Esophagus squamous epithelium (tissue), 5 donors: ENCODE measurements at regions not wholly inside any gene's neighbourhood (a gene's known extent, or its start where the extent isn't known, plus 50 kb on each side); places are given as distances from the start of the nearest gene placed in this dataset.

ENCODE experiments used
- DNase-seq: peaks from one replicate; lab custom pipeline; 2025; lab: John Stamatoyannopoulos, UW
- H3K27ac ChIP-seq, 4 donors: fragments of 200-600 bp; sonication (generic); one replicate each; pipeline ENCODE4 v1.5.1; 2016 to 2019; ENCODE audit warnings: mild to moderate bottlenecking in 1 of 4
- H3K27me3 ChIP-seq, 4 donors: fragments of 200-600 bp; sonication (generic); 1 replicate in 3 of 4; 2 replicates in 1 of 4; pipeline versions ENCODE4 v1.5.1 to v1.6.0; 2017 to 2021; ENCODE audit warnings: antibody characterized with exemption in 1 of 4
- H3K36me3 ChIP-seq, 3 donors: fragments of 200-600 bp; sonication (generic); one replicate each; pipeline ENCODE4 v1.5.1; 2016 to 2019
- H3K4me1 ChIP-seq, 3 donors: fragments of 200-600 bp; sonication (generic); one replicate each; pipeline ENCODE4 v1.5.1; 2017 to 2019
- H3K4me3 ChIP-seq, 4 donors: fragments of 200-600 bp; sonication (generic); 1 replicate in 3 of 4; 2 replicates in 1 of 4; pipeline ENCODE4 v1.5.1; 2016 to 2019; ENCODE audit warnings: mild to moderate bottlenecking in 2 of 4, moderate library complexity in 1 of 4
- H3K9me3 ChIP-seq, 3 donors: fragments of 200-600 bp; sonication (generic); one replicate each; pipeline ENCODE4 v1.5.1; 2016 to 2019
- POLR2A ChIP-seq, 4 donors: fragments of 450-650 bp; IDR thresholded peaks; one replicate each; pipeline ENCODE4 v1.6.1; 2017; ENCODE audit warnings: antibody characterized with exemption in 4 of 4, mild to moderate bottlenecking in 4 of 4, moderate library complexity in 3 of 4
- WGBS, 2 donors: methylation state at CpG; one replicate each; pipeline ENCODE4 v1.1.5; 2018; 5-methylcytosine and 5-hydroxymethylcytosine counted together
- intact Hi-C: fragments of 100-400 bp; cut with DNase I; formaldehyde crosslinking; loops from one replicate; pipeline ENCODE4 v1.15.0; 2022
- TF ChIP-seq, protein P1 (sequence below), 6 experiments: fragments of 450-650 bp in 4 of 6; fragments of 200-600 bp in 2 of 6; sonication (generic) in 2 of 6; IDR thresholded peaks; one replicate each; pipeline ENCODE4 v1.5.1; 2016 to 2019; ENCODE audit warnings: antibody characterized with exemption in 6 of 6, mild to moderate bottlenecking in 4 of 6, moderate library complexity in 4 of 6
- donor health status: DM: yes; HTN: yes; CAD: no.

DNA sequence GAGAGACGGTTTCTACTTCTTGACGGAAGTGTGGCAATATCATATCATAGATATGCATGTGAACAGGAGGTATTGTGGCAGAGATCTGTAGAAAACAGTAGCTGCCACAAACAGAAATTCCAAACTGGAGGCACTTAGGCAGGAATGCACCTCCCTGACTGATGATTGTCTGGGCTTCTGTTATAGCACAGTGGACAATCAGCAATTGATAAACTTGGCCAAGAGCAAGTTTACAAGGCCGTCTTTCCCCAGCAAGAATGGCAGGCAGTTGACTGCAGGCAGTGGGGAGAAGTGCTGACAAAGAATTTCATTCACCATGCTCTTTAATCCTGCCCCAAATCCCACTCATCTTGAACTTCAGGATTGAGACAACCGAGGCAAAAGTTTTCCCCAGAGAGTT, 114.4 kb upstream of the STOX2 start:
- TF ChIP-seq POLR2A (IDR thresholded peaks at IDR 0.05), result no peak
- TF ChIP-seq, protein P1, sequence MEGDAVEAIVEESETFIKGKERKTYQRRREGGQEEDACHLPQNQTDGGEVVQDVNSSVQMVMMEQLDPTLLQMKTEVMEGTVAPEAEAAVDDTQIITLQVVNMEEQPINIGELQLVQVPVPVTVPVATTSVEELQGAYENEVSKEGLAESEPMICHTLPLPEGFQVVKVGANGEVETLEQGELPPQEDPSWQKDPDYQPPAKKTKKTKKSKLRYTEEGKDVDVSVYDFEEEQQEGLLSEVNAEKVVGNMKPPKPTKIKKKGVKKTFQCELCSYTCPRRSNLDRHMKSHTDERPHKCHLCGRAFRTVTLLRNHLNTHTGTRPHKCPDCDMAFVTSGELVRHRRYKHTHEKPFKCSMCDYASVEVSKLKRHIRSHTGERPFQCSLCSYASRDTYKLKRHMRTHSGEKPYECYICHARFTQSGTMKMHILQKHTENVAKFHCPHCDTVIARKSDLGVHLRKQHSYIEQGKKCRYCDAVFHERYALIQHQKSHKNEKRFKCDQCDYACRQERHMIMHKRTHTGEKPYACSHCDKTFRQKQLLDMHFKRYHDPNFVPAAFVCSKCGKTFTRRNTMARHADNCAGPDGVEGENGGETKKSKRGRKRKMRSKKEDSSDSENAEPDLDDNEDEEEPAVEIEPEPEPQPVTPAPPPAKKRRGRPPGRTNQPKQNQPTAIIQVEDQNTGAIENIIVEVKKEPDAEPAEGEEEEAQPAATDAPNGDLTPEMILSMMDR (IDR thresholded peaks at IDR 0.05), result no peak
- intact Hi-C loops, result no loop called here

DNA sequence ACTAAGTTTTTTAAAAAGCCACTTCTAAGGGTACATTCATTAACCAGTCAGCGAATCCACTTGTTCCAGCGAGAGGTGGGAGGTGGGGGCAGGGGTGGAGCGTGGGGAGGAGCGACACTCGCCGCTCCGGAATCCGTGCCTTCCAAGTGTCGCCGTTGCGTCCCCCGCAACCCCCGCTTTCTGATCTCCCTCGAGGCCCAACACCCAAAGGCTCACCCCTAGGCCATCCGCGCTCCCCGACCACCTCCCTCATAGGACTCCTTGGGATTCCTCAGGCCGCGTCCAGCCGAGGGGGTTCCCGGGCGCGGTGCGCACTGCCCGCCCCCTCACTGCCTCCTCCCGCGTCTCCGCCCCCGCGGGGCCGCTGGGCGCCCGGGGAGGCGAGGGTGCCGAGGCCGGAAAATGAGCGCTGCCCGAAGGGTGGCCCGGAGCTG, 108.1 kb upstream of the STOX2 start:
- Histone ChIP-seq H3K4me1 (peaks cover 10 to 58% (median 10%) of the 10 kb centered on the region in 3 donors), H3K27me3 (peaks cover 0 to 45% (median 0%) of the 10 kb centered on the region in 4 donors), H3K27ac (peak overlapping the region; percentile 88 to 96 (median 90)), H3K4me3 (peak overlapping the region; percentile 60 to 83 (median 71)), H3K36me3 (no peaks in the 10 kb centered on the region), H3K9me3 (peaks cover 0 to 17% (median 0%) of the 10 kb centered on the region in 3 donors)
- no peak for DNase-seq
- 3 to 7% methylated on average over 2 to 16 of the region's 39 CpGs for WGBS, 2 donors
- intact Hi-C loops, result no loop called here
- TF ChIP-seq, protein P1 (IDR thresholded peaks at IDR 0.05), result no peak
- TF ChIP-seq POLR2A (IDR thresholded peaks at IDR 0.05), result no peak

More for the DNA sequence above, 114.4 kb upstream of the STOX2 start:
- Histone ChIP-seq H3K4me1 (no peaks in the 10 kb centered on the region), H3K36me3 (no peaks in the 10 kb centered on the region), H3K4me3 (no peak overlapping the region), H3K27me3 (no peaks in the 10 kb centered on the region), H3K27ac (no peak overlapping the region), H3K9me3 (peaks cover 0 to 17% (median 0%) of the 10 kb centered on the region in 3 donors)
- WGBS, 2 donors, result 74 to 79% methylated on average over 3 to 4 of the region's 4 CpGs
- DNase-seq, result no peak

DNA sequence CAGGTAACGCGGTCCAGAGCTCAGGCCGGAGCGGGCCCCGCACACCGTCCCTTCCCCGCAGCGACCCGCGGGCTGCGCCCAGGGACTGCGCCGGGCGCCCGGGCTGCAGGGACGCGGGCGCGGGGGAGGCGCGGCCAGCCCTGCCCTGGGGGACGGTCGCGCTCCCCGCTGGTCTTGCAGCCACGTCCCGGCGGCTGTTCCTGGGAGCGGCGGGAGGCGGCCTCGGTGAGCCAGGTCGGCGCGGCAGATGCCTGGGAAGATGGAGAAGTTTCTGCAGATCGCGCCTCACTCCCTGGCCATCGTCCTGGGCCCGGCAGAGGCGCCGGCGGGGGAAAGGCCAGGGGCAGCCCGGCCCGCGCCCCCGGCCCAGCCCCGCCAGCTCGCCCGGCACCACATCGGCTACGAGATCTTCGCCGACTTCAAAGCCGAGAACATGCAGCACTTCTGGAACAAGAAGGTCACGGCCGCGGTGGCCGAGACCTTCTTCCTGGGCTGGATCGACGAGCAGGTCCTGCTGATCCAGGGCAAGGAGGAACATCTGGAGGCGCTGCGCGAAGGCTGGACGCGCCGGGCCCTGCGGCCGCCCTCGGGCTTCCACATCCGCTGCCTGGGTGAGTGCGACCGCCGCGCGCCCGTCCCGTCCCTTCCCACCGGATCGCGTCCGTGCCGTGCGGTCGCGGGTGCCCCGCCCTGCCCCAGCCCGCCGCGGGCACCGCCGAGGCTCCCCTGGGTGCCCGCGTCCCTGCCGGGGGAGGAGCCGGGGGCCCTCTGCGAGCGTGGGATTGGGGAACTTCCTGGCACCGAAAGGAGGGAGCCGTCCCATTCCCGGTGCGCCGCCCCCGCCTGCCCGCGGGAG, 107.4 kb upstream of the STOX2 start:
- Histone ChIP-seq H3K9me3 (peaks cover 0 to 15% (median 0%) of the 10 kb centered on the region in 3 donors), H3K27me3 (peaks cover 0 to 45% (median 0%) of the 10 kb centered on the region in 4 donors), H3K4me3 (peak overlapping the region; percentile 60 to 83 (median 71)), H3K36me3 (no peaks in the 10 kb centered on the region), H3K27ac (peak overlapping the region; percentile 88 to 96 (median 90)), H3K4me1 (peaks cover 10 to 60% (median 10%) of the 10 kb centered on the region in 3 donors)
- intact Hi-C loops, result no loop called here
- TF ChIP-seq POLR2A (IDR thresholded peaks at IDR 0.05), result peak in 1 of 4 donors; percentile 40
- TF ChIP-seq, protein P1 (IDR thresholded peaks at IDR 0.05), result no peak
- WGBS, 2 donors, result 0% methylated on average over 9 of the region's 105 CpGs; no CpG with 5 or more reads in 1 of the 2 donors
- DNase-seq, result no peak

DNA sequence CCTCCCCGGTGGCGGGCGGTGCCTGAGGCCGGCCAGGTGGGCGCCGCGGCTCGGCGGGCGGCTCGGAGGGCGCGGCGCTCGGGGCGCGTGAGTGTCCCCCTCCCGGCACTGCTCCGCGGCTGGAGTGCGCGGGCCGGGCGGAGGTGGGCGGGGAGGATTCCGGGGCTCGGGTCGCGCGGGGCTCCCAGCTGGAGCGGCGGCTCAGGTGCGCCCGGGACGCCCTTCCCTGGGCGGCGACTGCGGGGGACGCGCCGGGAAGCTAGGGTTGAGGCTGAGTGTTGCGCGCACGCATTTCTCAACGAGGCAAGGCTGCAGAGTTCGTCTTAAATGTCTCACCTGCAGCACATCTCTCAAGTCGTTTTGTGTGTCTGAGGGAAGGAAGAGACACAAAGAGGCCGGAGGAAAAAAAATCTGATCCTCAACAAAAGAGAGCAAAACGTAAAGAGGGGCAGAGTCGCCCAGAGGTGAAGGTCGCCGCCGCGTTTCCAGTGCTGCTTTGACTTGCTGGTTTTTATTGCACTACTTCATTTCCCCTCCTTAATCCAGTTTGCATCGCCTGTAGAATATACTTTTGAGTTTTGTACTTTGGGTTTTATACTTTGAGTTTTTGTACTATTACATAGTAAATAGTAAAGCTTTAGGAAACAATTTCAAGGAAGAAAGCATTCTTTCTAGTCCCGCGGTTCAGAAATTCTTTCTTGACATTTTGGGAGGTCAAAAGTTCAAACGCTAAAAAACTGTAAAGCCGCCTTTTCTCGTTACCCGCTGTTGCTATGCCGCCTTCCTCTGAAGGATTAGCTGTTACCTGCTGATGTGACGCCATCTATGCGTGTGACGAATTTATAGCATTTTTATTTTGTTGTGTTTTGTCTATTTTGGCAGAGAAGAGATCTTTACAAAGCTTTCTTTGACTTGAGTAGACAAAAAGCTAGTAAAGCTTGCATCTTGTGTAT, 106.5 kb upstream of the STOX2 start:
- Histone ChIP-seq H3K4me1 (peaks cover 10 to 60% (median 10%) of the 10 kb centered on the region in 3 donors), H3K36me3 (no peaks in the 10 kb centered on the region), H3K9me3 (peaks cover 0 to 8% (median 0%) of the 10 kb centered on the region in 3 donors), H3K27ac (peak overlapping the region; percentile 88 to 96 (median 90)), H3K4me3 (peak overlapping the region; percentile 60 to 83 (median 71)), H3K27me3 (peaks cover 0 to 45% (median 0%) of the 10 kb centered on the region in 4 donors)
- DNase-seq, result no peak
- intact Hi-C loops, result no loop called here
- 2 to 15% methylated on average over 19 to 21 of the region's 65 CpGs for WGBS, 2 donors
- TF ChIP-seq, protein P1 (IDR thresholded peaks at IDR 0.05), result no peak
- TF ChIP-seq POLR2A (IDR thresholded peaks at IDR 0.05), result no peak
